GM21447 (cell line): ENCODE measurements at regions not wholly inside any gene's neighbourhood (a gene's known extent, or its start where the extent isn't known, plus 50 kb on each side); places are given as distances from the start of the nearest gene placed in this dataset.

ENCODE experiments used
- ATAC-seq: cut with Tn5 transposase; IDR thresholded peaks from one replicate; pipeline ENCODE4 v1.9.1; 2021; ENCODE audit not compliant: unreplicated experiment

DNA sequence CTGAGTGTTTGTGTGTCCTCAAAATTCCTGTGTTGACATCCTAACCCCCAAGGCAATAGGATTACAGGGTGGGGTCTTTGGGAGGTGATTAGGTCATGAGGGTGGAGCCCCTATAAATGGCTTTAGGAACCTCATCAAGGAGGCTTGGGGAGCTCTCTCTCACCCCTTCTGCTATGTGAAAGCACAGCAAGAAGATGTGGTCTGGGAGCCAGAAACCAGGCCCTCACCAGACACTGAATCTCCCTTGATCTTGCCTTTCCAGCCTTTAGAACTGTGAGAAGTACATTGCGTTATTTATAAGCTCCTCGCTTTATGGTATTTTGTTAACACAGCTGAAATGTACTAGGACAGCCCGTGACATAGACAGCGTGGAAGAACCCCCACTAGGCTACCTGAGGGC is 712.0 kb upstream of the SGCG start:
- no peak for ATAC-seq

DNA sequence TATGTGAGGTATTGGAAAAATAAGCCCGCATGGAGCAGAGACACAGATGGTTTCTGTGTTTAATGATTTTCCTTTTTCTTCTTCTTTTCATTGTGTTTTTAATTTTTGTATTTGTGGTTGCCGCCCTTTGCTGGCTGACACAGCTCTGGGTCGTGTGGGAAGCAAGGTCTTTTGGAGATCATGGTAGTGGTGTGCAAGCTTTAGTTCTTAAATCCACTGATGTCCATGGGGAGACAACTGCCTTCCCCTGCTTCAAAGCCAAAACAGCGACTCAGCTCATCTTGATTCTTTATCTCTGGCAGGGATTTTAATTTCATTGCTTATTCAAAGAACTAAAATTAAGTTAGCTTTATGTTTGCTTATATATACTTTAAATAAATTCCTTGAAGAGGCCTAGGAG is 711.3 kb upstream of the SGCG start:
- no peak for ATAC-seq

DNA sequence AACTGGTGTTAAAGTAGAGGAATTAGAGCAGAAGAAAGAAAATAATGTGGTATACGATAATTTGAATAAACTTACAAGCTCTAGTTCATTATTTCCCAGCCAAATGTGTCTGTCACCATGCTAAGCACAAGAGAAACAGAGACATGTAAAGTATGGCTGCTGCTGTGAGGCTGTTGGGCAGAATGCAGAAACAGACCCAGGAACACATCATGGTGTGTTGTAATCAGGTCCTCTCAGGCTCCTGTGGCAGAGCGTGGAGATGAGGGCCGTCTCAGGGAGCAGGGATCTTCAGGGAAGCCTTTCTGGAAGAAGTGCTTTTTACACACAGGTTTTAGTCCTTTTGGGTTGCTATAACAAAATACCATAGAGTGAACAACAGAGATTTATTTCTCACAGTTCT is 710.7 kb upstream of the SGCG start:
- no peak for ATAC-seq

DNA sequence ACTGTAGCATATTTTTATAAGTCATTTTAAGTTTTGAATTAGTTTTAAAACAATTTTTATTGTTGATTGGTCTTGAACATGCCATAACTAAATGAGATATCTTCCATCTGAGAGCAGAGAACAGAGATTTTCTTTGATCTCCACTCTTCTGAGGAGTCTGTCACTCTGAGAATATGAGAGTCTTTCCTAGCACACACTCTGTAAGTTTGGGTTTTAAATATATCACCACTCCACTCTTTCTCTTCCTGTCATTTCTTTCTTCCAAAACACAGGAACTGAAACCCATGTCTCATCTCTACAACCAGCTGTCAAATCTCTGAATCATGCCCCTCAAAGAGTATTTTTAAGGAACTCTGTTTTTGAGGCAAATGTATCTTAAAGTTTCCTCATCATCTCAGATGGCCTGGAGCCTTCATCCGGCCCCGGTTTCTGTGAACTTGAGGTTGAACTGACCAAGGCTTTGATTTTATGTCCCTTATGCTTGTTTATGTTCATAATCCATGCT is 698.2 kb upstream of the SGCG start:
- no peak for ATAC-seq

DNA sequence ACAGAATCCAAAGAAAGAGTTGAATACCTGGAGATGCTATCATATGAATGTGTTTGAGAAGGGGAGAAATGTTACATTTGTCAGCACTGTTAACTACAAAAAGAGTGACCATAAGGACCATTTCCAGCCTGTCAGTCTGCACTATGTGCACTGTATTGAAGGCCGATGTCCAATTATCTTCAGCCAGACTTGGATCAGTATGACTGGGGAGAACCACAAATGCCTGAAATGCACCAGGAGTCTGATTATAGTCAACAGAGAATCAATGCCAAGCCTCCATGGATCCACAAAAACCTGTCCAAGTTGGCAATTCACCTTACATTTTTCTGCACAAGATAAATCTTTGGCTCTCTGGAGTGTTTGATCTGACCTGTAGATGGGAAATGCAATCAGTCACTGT is 697.5 kb upstream of the SGCG start:
- ATAC-seq, result no peak

DNA sequence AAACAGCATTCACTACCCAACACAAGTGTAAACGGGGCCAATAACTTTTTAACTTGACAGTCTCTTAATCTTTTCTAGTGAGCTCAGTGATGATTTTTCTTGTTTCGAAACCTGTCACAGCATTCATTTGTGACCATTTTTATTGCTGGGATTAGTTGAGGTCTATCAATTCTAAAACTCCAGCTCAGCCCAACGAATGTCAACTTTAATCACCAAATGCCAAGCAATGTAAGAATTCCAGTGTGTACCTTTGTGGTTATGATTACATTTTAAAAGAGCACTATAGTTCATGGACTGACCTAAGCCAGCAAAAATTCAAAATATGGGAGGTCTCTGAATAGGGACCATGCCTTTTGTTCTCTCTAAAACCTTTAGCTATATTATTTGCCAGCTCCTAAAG is 694.3 kb upstream of the SGCG start:
- no peak for ATAC-seq

DNA sequence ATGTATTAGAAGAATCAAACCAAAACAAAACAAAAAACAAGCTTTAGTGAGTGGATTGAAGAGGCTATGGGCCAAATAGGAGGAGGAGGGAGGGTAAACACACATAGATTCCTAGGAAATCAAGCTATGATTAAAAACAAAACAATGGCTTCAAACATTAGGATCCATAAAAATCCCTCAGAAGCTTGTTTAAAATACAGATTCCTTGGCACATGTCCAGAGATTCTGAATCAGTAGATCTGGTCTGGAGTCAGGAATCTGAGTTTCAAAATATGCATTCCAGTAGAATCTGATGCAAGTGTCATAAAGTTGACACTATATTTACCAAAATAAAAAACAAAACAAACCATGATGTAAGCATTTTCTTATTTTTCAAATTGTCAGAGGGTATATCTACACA is 692.8 kb upstream of the SGCG start:
- ATAC-seq, result no peak

DNA sequence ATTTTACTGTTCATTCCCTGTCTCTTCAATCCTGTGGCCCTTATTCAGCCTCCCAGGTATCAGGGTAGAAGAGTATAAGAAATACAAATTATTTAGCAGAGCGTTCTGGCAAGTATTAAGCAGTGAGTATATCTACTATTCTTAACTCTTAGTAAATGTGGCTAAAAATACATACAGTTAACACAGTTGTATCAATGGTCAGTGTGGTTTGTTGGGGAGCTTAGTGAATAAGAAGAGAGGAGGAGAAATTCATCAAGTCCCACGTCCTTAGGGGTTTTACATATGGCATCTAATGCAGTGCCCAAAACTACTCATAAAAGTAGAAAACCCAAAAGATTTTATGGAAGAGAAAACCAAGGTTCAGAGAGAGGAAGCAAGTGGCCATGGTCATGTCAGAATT is 691.0 kb upstream of the SGCG start:
- ATAC-seq, result no peak

DNA sequence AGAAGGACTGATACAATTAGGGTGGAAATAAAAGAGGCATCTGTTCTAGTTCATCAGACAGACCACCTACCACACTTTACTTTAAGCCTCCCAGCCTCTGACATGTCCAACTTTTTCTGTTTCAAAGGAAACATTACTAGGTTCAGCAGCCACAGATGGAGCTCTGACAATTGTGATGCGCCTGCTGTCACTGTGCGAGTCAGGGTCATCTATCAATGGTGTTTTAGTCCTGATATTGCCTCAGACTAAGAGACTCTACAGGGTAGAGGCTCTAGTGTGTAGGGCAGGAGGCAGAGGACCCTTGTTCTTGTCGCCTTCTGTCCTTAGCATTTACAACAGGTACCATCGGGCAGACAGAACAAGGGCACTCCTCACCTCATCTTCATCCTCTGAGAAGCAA is 685.0 kb upstream of the SGCG start:
- ATAC-seq, result no peak

DNA sequence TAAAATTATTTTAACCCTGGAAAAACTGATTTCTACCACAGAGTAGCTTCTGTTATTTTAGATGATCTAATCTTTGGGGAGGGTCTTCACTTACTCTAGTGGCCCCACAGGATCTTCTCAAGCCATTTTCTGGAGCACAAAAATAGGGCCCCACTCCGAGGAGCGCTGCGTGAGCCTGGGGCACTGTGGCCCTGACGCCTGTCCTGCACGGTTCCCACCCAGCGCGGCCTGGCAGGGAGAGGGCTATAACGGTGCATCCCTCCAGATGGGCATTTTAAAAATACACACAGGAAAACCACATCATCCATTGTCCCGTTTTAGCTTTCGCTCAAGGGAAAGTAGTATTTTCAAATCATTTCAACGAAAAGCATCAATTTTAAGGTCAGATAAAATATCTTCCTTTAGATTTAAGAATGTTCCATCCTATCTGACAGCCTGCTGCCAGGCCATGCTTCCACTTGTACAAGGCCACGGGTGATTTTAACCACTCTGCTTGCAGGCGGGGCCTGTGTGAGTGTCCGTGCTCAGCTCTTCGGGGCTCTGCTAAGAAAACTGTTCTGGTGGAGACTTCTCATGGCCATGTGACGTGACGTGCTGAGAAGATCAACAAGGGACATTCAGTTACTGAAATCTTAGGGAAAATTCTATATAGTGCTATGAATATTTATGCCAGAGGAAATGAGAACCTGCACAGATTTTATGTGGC is 683.8 kb upstream of the SGCG start:
- no peak for ATAC-seq

DNA sequence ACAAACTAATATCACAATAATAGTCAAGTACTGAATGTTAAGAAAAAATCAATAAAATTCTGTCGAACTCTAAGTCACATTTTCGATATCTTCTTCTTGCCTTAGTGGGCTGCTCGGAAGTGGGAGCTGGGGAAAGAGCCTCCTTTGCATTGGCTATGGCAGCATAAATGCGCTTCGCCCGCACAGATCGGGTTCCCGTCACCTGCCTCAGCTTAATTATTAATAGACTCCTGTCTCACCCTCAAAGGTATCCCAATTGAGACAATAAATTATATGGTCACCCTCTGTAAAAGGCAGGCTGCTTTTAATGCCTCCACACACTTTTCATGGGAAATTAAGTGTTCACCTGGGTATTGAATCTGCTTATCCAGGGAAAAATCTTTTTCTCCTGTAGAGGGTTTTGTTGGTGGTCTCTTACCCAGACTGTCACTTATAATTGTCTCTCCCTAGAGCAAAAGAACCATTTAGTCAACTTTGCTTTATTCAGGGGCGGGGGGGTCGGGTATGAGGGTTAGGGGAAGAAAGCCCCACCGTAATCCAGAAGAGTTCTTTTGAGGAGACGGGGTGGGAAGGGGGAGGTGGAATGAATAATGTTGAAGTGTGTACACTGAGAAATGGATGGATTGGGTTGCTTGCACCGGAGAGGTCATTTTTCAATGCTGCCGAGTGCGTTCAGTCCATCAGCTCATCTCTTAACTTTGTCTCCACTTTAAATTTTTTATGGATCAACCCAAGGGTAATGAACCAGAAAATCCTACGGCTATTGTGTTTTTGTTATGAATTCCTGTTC is 682.6 kb upstream of the SGCG start:
- ATAC-seq, result no peak

DNA sequence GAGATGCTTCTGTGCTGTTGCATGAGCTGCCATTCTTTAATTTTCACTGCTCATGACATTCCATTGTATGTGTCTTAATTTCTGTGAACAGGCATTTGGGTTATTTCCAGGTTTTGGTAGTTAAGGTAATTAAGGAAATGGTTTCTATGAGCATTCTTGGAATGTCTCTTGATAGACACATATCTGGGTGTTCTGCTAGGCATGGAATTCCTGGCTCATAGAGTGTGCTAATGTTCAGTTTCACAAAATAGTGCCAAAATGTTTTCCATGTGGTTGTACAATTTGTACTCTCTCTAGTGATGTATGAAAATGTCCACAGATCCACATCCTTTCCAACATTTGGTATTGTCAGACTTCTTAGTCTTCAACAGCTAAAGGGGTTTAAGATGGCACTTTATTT is 680.9 kb upstream of the SGCG start:
- no peak for ATAC-seq

DNA sequence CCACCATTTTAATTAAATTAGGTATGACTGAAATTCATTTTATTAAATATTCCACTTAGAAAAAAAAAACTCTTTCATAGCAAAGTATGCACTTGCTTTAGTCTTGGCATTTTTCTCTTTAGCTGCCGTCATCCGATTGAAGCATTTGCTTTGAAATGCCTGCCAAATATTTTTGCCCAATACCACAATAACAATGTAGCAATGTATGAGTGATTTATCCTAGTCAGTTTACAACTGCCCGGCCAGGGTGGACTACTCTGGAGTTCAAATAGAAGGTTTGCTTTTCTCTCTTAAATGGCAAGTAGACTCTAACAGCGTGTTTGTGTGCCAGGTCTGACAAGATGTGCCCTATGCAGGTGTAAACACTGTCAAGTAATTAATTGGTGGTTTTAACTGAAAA is 675.3 kb upstream of the SGCG start:
- ATAC-seq, result no peak

DNA sequence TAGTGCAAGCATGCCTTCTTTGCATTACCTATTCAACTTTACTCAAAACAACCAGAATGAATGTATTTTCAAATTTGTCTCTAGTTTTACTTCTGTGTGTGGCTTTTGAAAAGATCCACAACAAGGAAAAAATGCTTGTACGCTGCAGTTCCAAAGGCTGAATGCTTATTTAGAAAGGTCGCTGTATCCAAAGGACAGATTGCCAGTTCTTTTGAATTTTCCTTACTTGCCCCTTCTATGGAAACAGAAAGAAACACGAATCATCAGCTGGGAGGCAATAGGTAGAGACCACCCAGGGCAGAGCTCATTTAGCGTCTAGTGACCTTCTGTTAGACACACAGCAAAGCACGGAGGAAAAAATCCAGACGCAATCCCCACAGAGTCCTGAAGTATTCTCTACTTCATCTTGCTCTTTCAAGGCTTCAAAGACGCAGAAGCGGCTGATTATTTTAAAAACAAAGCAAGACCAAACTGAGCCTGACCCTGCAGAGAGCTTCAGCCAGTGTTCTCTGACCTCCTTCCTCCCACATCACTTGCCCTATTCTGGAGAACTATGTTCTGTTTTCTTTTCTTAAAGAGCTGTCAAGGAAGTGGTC is 674.6 kb upstream of the SGCG start:
- no peak for ATAC-seq

DNA sequence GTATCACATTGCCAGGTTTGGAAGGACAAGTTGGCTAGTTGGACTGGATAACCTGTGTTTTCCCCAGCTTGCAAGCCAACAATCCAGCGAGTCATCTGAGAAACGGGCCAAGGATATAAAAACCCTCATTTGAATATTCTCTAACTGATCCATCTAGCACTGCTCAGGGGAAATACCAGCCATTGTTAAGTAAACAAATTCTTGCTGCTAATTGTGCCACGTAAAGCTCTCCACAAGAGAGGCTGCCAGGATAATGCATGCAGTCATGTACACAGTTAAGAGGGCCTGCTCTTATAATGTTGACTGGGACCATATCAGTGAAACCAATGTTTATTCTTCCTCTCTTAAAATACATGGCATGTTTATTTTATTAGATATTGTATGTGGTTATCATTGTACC is 663.2 kb upstream of the SGCG start:
- ATAC-seq, result no peak

DNA sequence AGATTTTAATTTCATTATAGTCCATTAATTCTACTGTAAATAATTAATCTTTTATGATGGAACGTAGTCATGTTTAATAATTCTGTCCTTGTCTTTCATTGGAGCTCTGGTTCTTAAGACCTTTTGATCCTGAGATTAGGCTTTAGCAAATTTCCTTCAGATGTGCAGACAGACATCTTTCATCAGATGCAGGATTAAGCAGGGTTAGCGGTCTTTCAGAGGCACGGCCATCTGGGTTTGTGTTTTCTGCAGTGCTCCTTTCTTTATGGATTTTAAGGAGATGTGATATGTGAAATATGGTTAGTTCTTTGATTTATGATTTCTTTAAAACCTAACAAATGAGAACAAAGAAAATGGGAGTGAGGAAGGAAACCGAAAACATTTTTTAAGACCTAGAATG is 643.9 kb upstream of the SGCG start:
- ATAC-seq, result no peak

DNA sequence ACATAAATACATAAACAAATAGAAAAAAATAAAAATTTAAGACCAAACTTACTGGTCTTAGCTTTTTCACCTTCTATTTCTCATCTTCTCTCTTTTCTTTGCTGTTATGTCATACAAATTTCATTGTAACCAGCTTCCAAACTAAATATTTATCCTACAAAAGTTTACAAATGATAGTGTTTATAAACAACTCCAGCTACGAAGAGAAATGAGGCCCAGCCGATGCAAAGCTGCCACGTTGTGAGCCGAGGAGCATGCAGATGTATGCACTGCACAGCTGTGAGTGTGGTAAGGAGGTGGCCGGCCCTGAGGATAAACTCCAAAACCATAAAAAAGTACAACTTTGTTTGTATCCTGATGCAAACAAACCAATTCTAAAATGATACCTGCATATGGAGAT is 642.4 kb upstream of the SGCG start:
- no peak for ATAC-seq

DNA sequence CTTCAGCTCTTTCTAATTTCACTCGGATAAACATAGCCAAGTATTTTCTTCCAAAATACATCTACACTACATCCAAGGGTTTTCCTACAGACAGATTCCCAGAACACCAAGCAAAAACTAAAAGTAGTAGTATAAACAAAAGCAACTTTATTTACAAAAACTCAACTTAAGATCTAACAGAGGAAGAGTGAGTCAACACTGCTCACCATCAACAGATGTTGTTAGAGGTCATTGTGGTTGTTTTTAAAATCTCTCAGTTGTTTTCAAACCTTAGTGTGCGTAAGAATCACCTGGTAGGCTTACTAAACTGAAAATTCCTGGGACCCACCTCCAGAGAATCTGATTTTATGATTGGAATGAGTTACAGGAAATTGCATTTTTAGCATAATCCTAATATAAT is 631.7 kb upstream of the SGCG start:
- no peak for ATAC-seq

DNA sequence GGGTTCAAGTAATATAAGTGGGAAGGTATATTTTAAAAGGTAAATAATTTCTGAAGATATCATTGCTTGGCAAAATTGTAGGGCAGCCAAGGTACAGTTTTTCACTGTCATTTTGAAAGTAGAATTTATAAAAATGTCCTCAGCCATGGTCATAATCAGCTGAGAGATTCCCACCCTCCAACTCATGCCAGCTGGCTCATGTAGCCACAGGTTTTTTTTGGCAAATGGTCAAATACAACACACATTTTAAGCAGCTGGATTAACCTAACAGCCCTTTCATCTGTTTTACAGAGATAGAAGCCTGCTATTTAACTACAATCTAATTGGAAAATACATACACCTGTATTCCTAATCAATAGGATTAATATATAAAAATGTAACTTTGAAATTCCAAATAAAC is 619.2 kb upstream of the SGCG start:
- ATAC-seq, result no peak

DNA sequence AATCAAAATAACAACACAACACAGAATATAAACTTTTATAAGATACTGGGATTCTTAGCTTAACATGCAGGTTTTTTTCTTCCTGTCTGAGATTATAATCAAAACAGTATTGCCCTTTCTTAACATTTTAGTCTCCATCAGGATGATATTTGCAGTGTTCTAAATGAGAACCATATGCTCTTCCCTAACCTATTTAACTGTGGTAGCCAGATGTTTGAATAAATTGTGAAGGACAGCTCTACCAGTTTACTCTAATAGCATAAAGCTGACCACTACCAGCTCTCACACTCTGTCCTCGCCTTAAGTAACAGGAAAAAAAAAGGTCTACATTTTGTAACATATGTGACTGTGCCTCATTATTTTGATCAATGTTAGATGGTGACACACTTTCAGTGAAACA is 618.7 kb upstream of the SGCG start:
- ATAC-seq, result no peak

DNA sequence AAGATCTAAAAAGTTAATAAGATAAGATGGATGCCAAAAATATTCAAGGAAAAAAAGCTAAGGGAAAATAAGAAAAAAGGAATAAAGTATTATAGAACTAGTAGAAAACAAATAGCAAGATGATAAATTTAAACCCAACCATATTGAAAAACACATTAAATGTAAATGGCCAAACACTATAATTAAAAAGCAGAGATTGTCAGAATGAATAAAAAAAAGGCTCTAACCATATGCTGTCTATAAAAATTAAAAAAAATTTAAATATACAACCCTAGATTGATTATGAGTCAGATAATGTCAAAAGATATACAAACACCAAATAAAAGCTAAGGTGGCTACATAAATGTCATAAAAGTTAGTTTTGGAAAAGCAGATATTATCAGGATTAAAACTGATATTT is 617.5 kb upstream of the SGCG start:
- ATAC-seq, result no peak

DNA sequence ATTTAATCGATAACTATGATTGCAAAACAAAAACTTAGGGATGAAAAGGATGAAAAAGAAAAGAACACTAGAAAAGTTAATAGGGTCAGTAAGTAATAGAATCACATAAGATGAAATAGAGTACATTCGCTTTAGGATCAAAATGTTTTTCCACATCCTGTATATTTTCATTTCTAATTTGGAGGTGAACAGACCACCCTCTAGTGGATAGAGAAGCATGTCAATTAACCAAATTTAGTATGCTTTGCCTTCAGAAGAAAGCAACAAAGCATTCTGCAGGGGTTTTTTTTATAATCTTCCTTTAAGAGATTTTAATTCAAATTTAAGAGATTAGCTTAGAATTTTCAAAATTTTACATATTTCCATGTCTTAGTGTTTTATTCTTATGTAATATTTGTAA is 611.0 kb upstream of the SGCG start:
- ATAC-seq, result no peak
